GM12878 (cell line): ENCODE measurements at regions not wholly inside any gene's neighbourhood (a gene's known extent, or its start where the extent isn't known, plus 50 kb on each side); places are given as distances from the start of the nearest gene placed in this dataset.

Experiments
- ATF3 ChIP-seq: IDR thresholded peaks from 2 replicates; pipeline ENCODE4 v1.6.1; 2011; ENCODE audit warnings: low read depth, mild to moderate bottlenecking, low read length, moderate library complexity, borderline replicate concordance; ENCODE audit errors: extremely low read depth
- BCL11A ChIP-seq: IDR thresholded peaks from 2 replicates; pipeline ENCODE4 v1.6.1; 2011; ENCODE audit warnings: low read depth, low read length
- CREB1 ChIP-seq: IDR thresholded peaks from 2 replicates; pipeline ENCODE4 v1.6.1; 2012; ENCODE audit warnings: low read depth, mild to moderate bottlenecking, inconsistent platforms
- E2F8 ChIP-seq: fragments of 450-650 bp; IDR thresholded peaks from 2 replicates; pipeline ENCODE4 v1.6.1; 2018; ENCODE audit warnings: mild to moderate bottlenecking, low read depth, moderate library complexity; ENCODE audit not compliant: partially characterized antibody
- E4F1 ChIP-seq: fragments of 450-650 bp; IDR thresholded peaks from 2 replicates; pipeline ENCODE4 v1.6.1; 2018; ENCODE audit warnings: borderline replicate concordance, mild to moderate bottlenecking; ENCODE audit not compliant: partially characterized antibody
- ETV6 ChIP-seq, 2 experiments: fragments of 450-650 bp in 1 of 2; IDR thresholded peaks in 1 of 2; conservative IDR thresholded peaks in 1 of 2; 2 replicates each; pipeline ENCODE4 v1.6.1; 2014; ENCODE audit warnings: antibody characterized with exemption in 1 of 2, borderline replicate concordance in 1 of 2, low read depth in 1 of 2, mild to moderate bottlenecking in 1 of 2, moderate library complexity in 1 of 2
- HSF1 ChIP-seq: fragments of 150-350 bp; IDR thresholded peaks from 2 replicates; pipeline ENCODE4 v1.6.1; 2014; ENCODE audit warnings: mild to moderate bottlenecking, low read depth, low read length
- LARP7 ChIP-seq: fragments of 450-650 bp; IDR thresholded peaks from 2 replicates; pipeline ENCODE4 v1.6.1; 2017; ENCODE audit warnings: mild to moderate bottlenecking
- MYC ChIP-seq: IDR thresholded peaks from 2 replicates; pipeline ENCODE4 v1.6.1; 2011; ENCODE audit warnings: mild to moderate bottlenecking, low read length, moderate library complexity, inconsistent platforms; ENCODE audit not compliant: insufficient read depth, insufficient replicate concordance, insufficient read length, severe bottlenecking
- POLR2AphosphoS5 ChIP-seq: IDR thresholded peaks from 2 replicates; pipeline ENCODE4 v1.6.1; 2011; ENCODE audit warnings: mild to moderate bottlenecking, low read length, inconsistent platforms
- TCF7 ChIP-seq: IDR thresholded peaks from 2 replicates; pipeline ENCODE4 v1.6.1; 2014; ENCODE audit warnings: antibody characterized with exemption, borderline replicate concordance
- WRNIP1 ChIP-seq: IDR thresholded peaks from 2 replicates; pipeline ENCODE4 v1.6.1; 2011; ENCODE audit warnings: low read depth, low read length, improper control_type of control experiment, borderline replicate concordance
- ZNF384 ChIP-seq: IDR thresholded peaks from 2 replicates; pipeline ENCODE4 v1.6.1; 2012; ENCODE audit warnings: low read depth, mild to moderate bottlenecking, low read length, improper control_type of control experiment, borderline replicate concordance

- TF ChIP-seq WRNIP1 (no peak), TCF7 (no peak), HSF1 (no peak), E4F1 (no peak), CREB1 (no peak), ETV6 (conservative IDR thresholded peaks at IDR 0.05 in 1 of 2, IDR thresholded peaks at IDR 0.05 in 1 of 2; ENCODE audit: borderline replicate concordance in 1 of 2, low read depth in 1 of 2) (no peak), ZNF384 (no peak), POLR2AphosphoS5 (no peak), MYC (no peak), BCL11A (no peak), E2F8 (no peak), ATF3 (no peak), LARP7 (no peak)
These were observed 216.5 kb upstream of the CST7 start (continued) for GRCh38 chr20:24732599-24732998.
